OCI-LY1 (cell line): ENCODE measurements at regions not wholly inside any gene's neighbourhood (a gene's known extent, or its start where the extent isn't known, plus 50 kb on each side); places are given as distances from the start of the nearest gene placed in this dataset.

ENCODE experiments used
- H2AFZ ChIP-seq: fragments of 200-600 bp; sonication (generic), shearing (Covaris generic); 2 replicates; pipeline ENCODE4 v1.6.0; 2014; ENCODE audit warnings: antibody characterized with exemption, mild to moderate bottlenecking, low read length
- H3F3A ChIP-seq: fragments of 200-600 bp; sonication (generic), shearing (Covaris generic); 2 replicates; pipeline ENCODE4 v1.6.0; 2014; ENCODE audit warnings: mild to moderate bottlenecking, antibody characterized with exemption, low read length, moderate library complexity; ENCODE audit not compliant: insufficient read depth
- H3K27ac ChIP-seq: fragments of 200-600 bp; sonication (generic); 2 replicates; pipeline ENCODE4 v1.5.1; 2014; ENCODE audit warnings: low read length, mixed run types, mild to moderate bottlenecking, low read depth; ENCODE audit not compliant: poor library complexity, severe bottlenecking
- H3K27me3 ChIP-seq: fragments of 200-600 bp; sonication (generic); 2 replicates; pipeline ENCODE4 v1.6.0; 2014; ENCODE audit warnings: antibody characterized with exemption, mild to moderate bottlenecking, low read length, moderate library complexity; ENCODE audit not compliant: insufficient read depth
- H3K36me3 ChIP-seq: fragments of 200-600 bp; sonication (generic); 2 replicates; pipeline ENCODE4 v1.6.1; 2014; ENCODE audit warnings: mild to moderate bottlenecking, antibody characterized with exemption, low read length, moderate library complexity, mixed read lengths; ENCODE audit not compliant: insufficient read depth
- H3K4me1 ChIP-seq: fragments of 200-600 bp; sonication (generic); 2 replicates; pipeline ENCODE4 v1.5.1; 2014; ENCODE audit warnings: mild to moderate bottlenecking, low read length, moderate library complexity; ENCODE audit not compliant: insufficient read depth, severe bottlenecking
- H3K4me2 ChIP-seq: fragments of 200-600 bp; sonication (generic), shearing (Covaris generic); 2 replicates; pipeline ENCODE4 v1.6.1; 2014; ENCODE audit warnings: low read length
- H3K4me3 ChIP-seq: fragments of 200-600 bp; sonication (generic); 2 replicates; pipeline ENCODE4 v1.5.1; 2014; ENCODE audit warnings: low read length, low read depth, mild to moderate bottlenecking, mixed read lengths; ENCODE audit not compliant: poor library complexity, severe bottlenecking
- H3K79me2 ChIP-seq: fragments of 200-600 bp; shearing (Covaris generic); 2 replicates; pipeline ENCODE4 v1.6.1; 2016; ENCODE audit warnings: mixed run types, low read length, mixed read lengths; ENCODE audit not compliant: insufficient read depth
- H3K9ac ChIP-seq: fragments of 200-600 bp; sonication (generic), shearing (Covaris generic); 2 replicates; pipeline ENCODE4 v1.6.1; 2014; ENCODE audit warnings: mild to moderate bottlenecking, low read length, mixed read lengths
- H3K9me2 ChIP-seq: fragments of 200-600 bp; sonication (generic), shearing (Covaris generic); 2 replicates; pipeline ENCODE4 v1.6.1; 2014; ENCODE audit warnings: low read depth, mild to moderate bottlenecking, low read length, mixed read lengths
- H3K9me3 ChIP-seq: fragments of 200-600 bp; shearing (Covaris generic); 2 replicates; pipeline ENCODE4 v1.6.1; 2014; ENCODE audit warnings: low read length, mixed read lengths
- H4K20me1 ChIP-seq: fragments of 200-600 bp; sonication (generic), shearing (Covaris generic); 2 replicates; pipeline ENCODE4 v1.6.0; 2016; ENCODE audit warnings: mild to moderate bottlenecking, low read length; ENCODE audit not compliant: insufficient read depth
- CTCF ChIP-seq: fragments of 200-600 bp; sonication (generic), shearing (Covaris generic); IDR thresholded peaks from 2 replicates; pipeline ENCODE4 v1.5.1; 2017; ENCODE audit warnings: mild to moderate bottlenecking, antibody characterized with exemption, low read length, moderate library complexity, mixed read lengths
- EZH2 ChIP-seq: fragments of 200-600 bp; sonication (generic), shearing (Covaris generic); IDR thresholded peaks from 2 replicates; pipeline ENCODE4 v1.8.0; 2017; ENCODE audit warnings: borderline replicate concordance, mixed run types, mild to moderate bottlenecking, antibody characterized with exemption, low read length, moderate library complexity, mixed read lengths

GRCh38 chr2:153299217-153299616 lies 179.3 kb downstream of the RPRM start:
- Histone ChIP-seq H3K9ac (no peak overlapping the region), H3K4me3 (no peak overlapping the region), H3K4me2 (no peak overlapping the region), H3K27ac (no peak overlapping the region), H3K36me3 (no peaks in the 10 kb centered on the region), H3K4me1 (no peaks in the 10 kb centered on the region), H3K27me3 (no peaks in the 10 kb centered on the region), H4K20me1 (no peaks in the 10 kb centered on the region), H3K9me2 (no peaks in the 10 kb centered on the region), H3K79me2 (no peaks in the 10 kb centered on the region), H2AFZ (no peak overlapping the region), H3K9me3 (no peaks in the 10 kb centered on the region), H3F3A (no peaks in the 10 kb centered on the region)
- TF ChIP-seq CTCF: no peak
- no peak for TF ChIP-seq EZH2

GRCh38 chr2:153294199-153294786 lies 184.3 kb downstream of the RPRM start:
- H3K27me3 ChIP-seq: no peaks in the 10 kb centered on the region
- no peaks in the 10 kb centered on the region for H3K9me3 ChIP-seq
- H3K9me2 ChIP-seq: no peaks in the 10 kb centered on the region
- H3K4me3 ChIP-seq: no peak overlapping the region
- no peaks in the 10 kb centered on the region for H3K79me2 ChIP-seq
- H3K27ac ChIP-seq: no peak overlapping the region
- H3F3A ChIP-seq: no peaks in the 10 kb centered on the region
- H3K4me1 ChIP-seq: no peaks in the 10 kb centered on the region
- H2AFZ ChIP-seq: no peak overlapping the region
- no peaks in the 10 kb centered on the region for H3K36me3 ChIP-seq
- no peaks in the 10 kb centered on the region for H4K20me1 ChIP-seq
- H3K9ac ChIP-seq: no peak overlapping the region
- TF ChIP-seq EZH2: no peak
- no peak for TF ChIP-seq CTCF
- H3K4me2 ChIP-seq: no peak overlapping the region

GRCh38 chr2:153291718-153292117 lies 186.8 kb downstream of the RPRM start:
- Histone ChIP-seq H3K36me3 (no peaks in the 10 kb centered on the region), H3K9ac (no peak overlapping the region), H4K20me1 (no peaks in the 10 kb centered on the region), H3K9me2 (no peaks in the 10 kb centered on the region), H2AFZ (no peak overlapping the region), H3K79me2 (no peaks in the 10 kb centered on the region), H3K27ac (no peak overlapping the region), H3K4me3 (no peak overlapping the region), H3K27me3 (no peaks in the 10 kb centered on the region), H3F3A (no peaks in the 10 kb centered on the region), H3K4me2 (no peak overlapping the region), H3K9me3 (no peaks in the 10 kb centered on the region), H3K4me1 (no peaks in the 10 kb centered on the region)
- no peak for TF ChIP-seq CTCF
- TF ChIP-seq EZH2: no peak
